A673 (cell line): ENCODE measurements at regions not wholly inside any gene's neighbourhood (a gene's known extent, or its start where the extent isn't known, plus 50 kb on each side); places are given as distances from the start of the nearest gene placed in this dataset.

Experiments
- BruUV-seq: library from RNA; stranded (reverse); fragments of 400-500 nt; replicated peaks from 2 replicates; lab custom pipeline; 2021; lab: Mats Ljungman, UMichigan
- CTCF ChIA-PET: fragments of 300-600 bp; sonication (Branson Sonifier 250); formaldehyde crosslinking; loops from one replicate; lab custom pipeline; 2022; ENCODE audit warnings: antibody characterized with exemption; lab: Charles Lee
- POLR2A ChIA-PET: fragments of 300-600 bp; sonication (Branson Sonifier 250); formaldehyde crosslinking; loops from one replicate; lab custom pipeline; 2022; ENCODE audit warnings: antibody characterized with exemption; ENCODE audit not compliant: low non-redundant PET; lab: Charles Lee
- DNase-seq: peaks from one replicate; pipeline ENCODE4 v3.0.0-alpha.2; 2015; ENCODE audit warnings: low spot score
- H3K27ac ChIP-seq: fragments of 200-600 bp; sonication (generic); 2 replicates; pipeline ENCODE4 v1.5.1; 2016; ENCODE audit warnings: mixed run types, low read depth, mild to moderate bottlenecking, mixed read lengths, antibody characterized with exemption, low read length; ENCODE audit not compliant: poor library complexity, severe bottlenecking
- H3K27me3 ChIP-seq: fragments of 200-600 bp; sonication (generic); replicated peaks from 2 replicates; pipeline ENCODE4 v1.6.1; 2017; ENCODE audit warnings: mixed run types, low read depth, mild to moderate bottlenecking, mixed read lengths, antibody characterized with exemption, low read length; ENCODE audit not compliant: insufficient read depth, poor library complexity
- H3K36me3 ChIP-seq: fragments of 200-600 bp; sonication (generic); 2 replicates; pipeline ENCODE4 v1.6.1; 2016; ENCODE audit warnings: mixed run types, mild to moderate bottlenecking, mixed read lengths, antibody characterized with exemption, low read length; ENCODE audit not compliant: insufficient read depth, poor library complexity, severe bottlenecking
- H3K4me1 ChIP-seq: fragments of 200-600 bp; sonication (generic); 2 replicates; pipeline ENCODE4 v1.6.1; 2017; ENCODE audit warnings: mixed run types, mild to moderate bottlenecking, mixed read lengths, antibody characterized with exemption, low read length; ENCODE audit not compliant: insufficient read depth, poor library complexity, severe bottlenecking
- H3K4me3 ChIP-seq: fragments of 200-600 bp; sonication (generic); 2 replicates; pipeline ENCODE4 v1.5.1; 2016; ENCODE audit warnings: low read depth, mixed run types, mild to moderate bottlenecking, mixed read lengths, low read length; ENCODE audit not compliant: poor library complexity, severe bottlenecking
- H3K9me3 ChIP-seq: fragments of 200-600 bp; sonication (generic); 2 replicates; pipeline ENCODE4 v1.6.1; 2016; ENCODE audit warnings: mixed run types, low read depth, mild to moderate bottlenecking, mixed read lengths, antibody characterized with exemption, low read length; ENCODE audit not compliant: poor library complexity, severe bottlenecking
- EZH2 ChIP-seq: fragments of 200-600 bp; sonication (generic); IDR thresholded peaks from 2 replicates; pipeline ENCODE4 v1.6.1; 2017; ENCODE audit warnings: borderline replicate concordance, low read depth, mild to moderate bottlenecking, mixed read lengths, antibody characterized with exemption, low read length; ENCODE audit not compliant: poor library complexity, severe bottlenecking
- intact Hi-C: fragments of 100-400 bp; cut with micrococcal nuclease; formaldehyde crosslinking; loops from one replicate; pipeline ENCODE4 v1.10.0; 2022; ENCODE audit not compliant: unreplicated experiment
- TF ChIP-seq, protein P1 (sequence below): fragments of 300-800, 200-600 bp; sonication (generic); conservative IDR thresholded peaks from 2 replicates; pipeline ENCODE4 v1.5.1; 2017; ENCODE audit warnings: low read depth, mild to moderate bottlenecking, antibody characterized with exemption, low read length, moderate library complexity, mixed read lengths

DNA sequence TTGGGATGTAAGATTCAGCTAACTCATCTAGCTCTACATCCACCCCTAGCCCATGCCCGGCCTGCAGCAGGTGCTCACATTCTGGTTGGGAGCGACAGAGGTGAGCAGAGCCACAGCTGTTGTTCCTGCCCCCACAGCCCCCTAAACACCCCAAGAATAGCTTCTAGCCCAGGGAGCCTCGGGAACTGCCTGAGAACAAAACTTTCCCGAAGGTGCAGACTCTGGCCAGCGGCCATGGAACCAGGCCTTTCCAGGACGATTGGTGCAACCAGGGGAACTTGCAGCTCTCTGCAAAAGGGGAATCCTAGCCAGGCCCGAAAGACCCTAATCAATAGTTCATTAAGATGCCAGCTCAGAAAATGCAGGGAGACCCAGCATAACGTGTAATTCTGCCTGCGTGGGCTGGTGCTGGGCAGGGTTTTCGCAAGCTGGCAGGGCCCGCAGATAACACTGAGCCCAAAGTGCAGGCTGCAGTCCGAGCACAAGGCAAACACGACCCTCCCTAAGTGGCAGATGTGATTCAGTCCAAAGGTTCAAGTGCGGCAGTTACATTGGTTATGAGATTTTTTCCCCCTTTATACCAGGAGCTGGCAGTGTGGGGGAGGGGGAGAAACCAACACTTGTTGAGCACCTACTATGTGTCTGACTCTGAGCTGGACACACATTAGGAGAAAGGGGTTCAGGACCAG lies 122.5 kb upstream of the MAP1LC3B2 start:
- no TSS peak for BruUV-seq
- no peak for DNase-seq
- Histone ChIP-seq H3K27ac (no peak overlapping the region), H3K9me3 (no peaks in the 10 kb centered on the region), H3K27me3 (no peaks in the 10 kb centered on the region), H3K4me1 (peaks cover 11% of the 10 kb centered on the region), H3K36me3 (no peaks in the 10 kb centered on the region), H3K4me3 (no peak overlapping the region)
- ChIA-PET CTCF (interaction anchor here (0.6 kb wide), 1 partner anchor 69 kb away, joined by 4 read pairs; no protein-coding TSS in a partner anchor), POLR2A (interaction anchor here (0.6 to 0.7 kb wide), 2 partner anchors 65 to 72 kb away, joined by 3 to 14 read pairs; no protein-coding TSS in a partner anchor)
- TF ChIP-seq, protein P1, sequence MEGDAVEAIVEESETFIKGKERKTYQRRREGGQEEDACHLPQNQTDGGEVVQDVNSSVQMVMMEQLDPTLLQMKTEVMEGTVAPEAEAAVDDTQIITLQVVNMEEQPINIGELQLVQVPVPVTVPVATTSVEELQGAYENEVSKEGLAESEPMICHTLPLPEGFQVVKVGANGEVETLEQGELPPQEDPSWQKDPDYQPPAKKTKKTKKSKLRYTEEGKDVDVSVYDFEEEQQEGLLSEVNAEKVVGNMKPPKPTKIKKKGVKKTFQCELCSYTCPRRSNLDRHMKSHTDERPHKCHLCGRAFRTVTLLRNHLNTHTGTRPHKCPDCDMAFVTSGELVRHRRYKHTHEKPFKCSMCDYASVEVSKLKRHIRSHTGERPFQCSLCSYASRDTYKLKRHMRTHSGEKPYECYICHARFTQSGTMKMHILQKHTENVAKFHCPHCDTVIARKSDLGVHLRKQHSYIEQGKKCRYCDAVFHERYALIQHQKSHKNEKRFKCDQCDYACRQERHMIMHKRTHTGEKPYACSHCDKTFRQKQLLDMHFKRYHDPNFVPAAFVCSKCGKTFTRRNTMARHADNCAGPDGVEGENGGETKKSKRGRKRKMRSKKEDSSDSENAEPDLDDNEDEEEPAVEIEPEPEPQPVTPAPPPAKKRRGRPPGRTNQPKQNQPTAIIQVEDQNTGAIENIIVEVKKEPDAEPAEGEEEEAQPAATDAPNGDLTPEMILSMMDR = no peak
- no peak for TF ChIP-seq EZH2
- intact Hi-C loops = no loop called here

DNA sequence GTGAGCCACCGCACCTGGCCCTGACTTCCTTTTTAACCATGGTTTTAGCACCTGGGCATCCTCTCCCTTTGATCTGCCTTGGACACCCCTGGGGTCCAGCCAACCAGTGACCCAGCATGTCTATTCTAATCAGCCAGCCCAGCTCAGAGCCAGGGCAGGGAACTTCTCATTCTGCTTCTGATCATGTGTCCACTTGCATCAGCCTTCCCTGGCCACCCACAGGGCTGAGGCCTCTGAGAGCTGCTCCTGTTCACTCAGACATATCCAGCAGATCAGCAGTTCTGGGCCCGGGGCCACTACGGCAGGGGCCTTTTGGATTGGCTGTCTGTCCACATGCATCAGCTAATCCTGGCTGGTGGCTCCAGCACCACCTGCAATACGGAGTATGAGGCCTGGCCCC lies 117.9 kb upstream of the MAP1LC3B2 start:
- TF ChIP-seq, protein P1 = no peak
- TF ChIP-seq EZH2 = no peak
- CTCF ChIA-PET = no interaction called here
- Histone ChIP-seq H3K9me3 (no peaks in the 10 kb centered on the region), H3K4me1 (no peaks in the 10 kb centered on the region), H3K36me3 (no peaks in the 10 kb centered on the region), H3K4me3 (no peak overlapping the region), H3K27ac (no peak overlapping the region), H3K27me3 (no peaks in the 10 kb centered on the region)
- intact Hi-C loops = no loop called here
- POLR2A ChIA-PET = no interaction called here
- DNase-seq = no peak
- no TSS peak for BruUV-seq

DNA sequence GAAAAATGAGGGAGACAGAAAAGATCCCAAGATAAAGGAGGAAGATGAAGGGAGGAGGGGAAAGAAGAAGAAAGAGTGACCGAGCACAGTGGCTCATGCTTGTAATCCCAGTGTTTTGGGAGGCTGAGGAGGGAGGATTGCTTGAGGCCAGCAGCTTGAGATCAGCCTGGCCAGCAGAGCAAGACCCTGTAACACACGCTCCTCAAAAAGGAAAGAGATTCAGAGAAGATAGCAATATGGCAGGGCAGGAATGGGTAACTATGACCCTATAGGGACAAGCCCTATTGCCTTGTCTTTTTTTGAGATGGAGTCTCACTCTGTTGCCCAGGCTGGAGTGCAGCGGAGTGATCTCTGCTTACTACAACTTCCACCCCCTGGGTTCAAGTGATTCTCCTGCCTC lies 116.9 kb upstream of the MAP1LC3B2 start:
- intact Hi-C loops = no loop called here
- Histone ChIP-seq H3K9me3 (no peaks in the 10 kb centered on the region), H3K27ac (no peak overlapping the region), H3K36me3 (no peaks in the 10 kb centered on the region), H3K4me3 (no peak overlapping the region), H3K4me1 (no peaks in the 10 kb centered on the region), H3K27me3 (no peaks in the 10 kb centered on the region)
- CTCF ChIA-PET = no interaction called here
- POLR2A ChIA-PET = no interaction called here
- no peak for DNase-seq
- TF ChIP-seq, protein P1 = no peak
- TF ChIP-seq EZH2 = no peak
- BruUV-seq = no TSS peak
